H1 (cell line): ENCODE measurements at regions not wholly inside any gene's neighbourhood (a gene's known extent, or its start where the extent isn't known, plus 50 kb on each side); places are given as distances from the start of the nearest gene placed in this dataset.

Experiments
- CTCF ChIA-PET: fragments of 300-600 bp; sonication (Branson Sonifier 250); formaldehyde crosslinking; loops from one replicate; lab custom pipeline; 2021; ENCODE audit not compliant: partially characterized antibody; lab: Charles Lee
- POLR2A ChIA-PET: fragments of 300-600 bp; sonication (Branson Sonifier 250); formaldehyde crosslinking; loops from one replicate; lab custom pipeline; 2021; ENCODE audit warnings: inconsistent platforms; ENCODE audit not compliant: partially characterized antibody; lab: Charles Lee
- DNase-seq, 2 experiments: peaks; one replicate each; pipeline versions ENCODE4 v3.0.0 to v3.0.0-alpha.2; 2010 to 2022; ENCODE audit warnings: low spot score in 2 of 2, low read depth in 1 of 2, mixed read lengths in 1 of 2
- FAIRE-seq: peaks from 2 replicates; lab custom pipeline; 2011; peaks lifted over from hg19 to GRCh38; lab: Jason Lieb, UNC
- H2AFZ ChIP-seq: 2 replicates; pipeline ENCODE4 v1.8.1; 2012; ENCODE audit warnings: low read length, inconsistent platforms
- H2AK5ac ChIP-seq: 2 replicates; pipeline ENCODE4 v1.6.1; 2013; ENCODE audit warnings: low read depth, low read length
- H2BK120ac ChIP-seq: replicated peaks from 2 replicates; pipeline ENCODE3; 2013; ENCODE audit warnings: low read depth, low read length, inconsistent platforms
- H2BK12ac ChIP-seq: 2 replicates; pipeline ENCODE4 v1.6.1; 2013; ENCODE audit warnings: low read depth, low read length
- H2BK15ac ChIP-seq: 2 replicates; pipeline ENCODE4 v1.6.1; 2013; ENCODE audit warnings: low read length
- H2BK20ac ChIP-seq: 2 replicates; pipeline ENCODE4 v1.6.1; 2013; ENCODE audit warnings: low read length
- H2BK5ac ChIP-seq: 2 replicates; pipeline ENCODE4 v1.6.1; 2013; ENCODE audit warnings: low read depth, low read length
- H3K14ac ChIP-seq: 2 replicates; pipeline ENCODE4 v1.6.1; 2013; ENCODE audit warnings: inconsistent platforms; ENCODE audit not compliant: insufficient read length
- H3K18ac ChIP-seq: 2 replicates; pipeline ENCODE4 v1.6.1; 2013; ENCODE audit warnings: low read length; ENCODE audit errors: extremely low read depth
- H3K23ac ChIP-seq: 2 replicates; pipeline ENCODE4 v1.6.1; 2013; ENCODE audit warnings: inconsistent platforms; ENCODE audit not compliant: insufficient read length
- H3K23me2 ChIP-seq: 2 replicates; pipeline ENCODE4 v1.6.1; 2013; ENCODE audit warnings: low read depth, low read length
- H3K27ac ChIP-seq: 2 replicates; pipeline ENCODE4 v1.6.1; 2011; ENCODE audit warnings: low read depth, low read length, inconsistent platforms
- H3K27me3 ChIP-seq, 4 experiments: replicated peaks in 1 of 4; 1 replicate in 1 of 4; 2 replicates in 3 of 4; pipeline versions ENCODE4 v1.6.1 to v1.8.1; 2011 to 2013; ENCODE audit warnings: low read length in 3 of 4, mild to moderate bottlenecking in 3 of 4, inconsistent platforms in 2 of 4, mixed read lengths in 2 of 4, moderate library complexity in 1 of 4; ENCODE audit not compliant: control insufficient read depth in 3 of 4, insufficient read depth in 3 of 4; ENCODE audit errors: extremely low read depth in 1 of 4
- H3K36me3 ChIP-seq, 4 experiments: 2 replicates each; pipeline versions ENCODE4 v1.6.1 to v1.8.1; 2011 to 2013; ENCODE audit warnings: mild to moderate bottlenecking in 4 of 4, low read length in 3 of 4, moderate library complexity in 2 of 4, control low read depth in 1 of 4, inconsistent platforms in 1 of 4; ENCODE audit not compliant: insufficient read depth in 4 of 4, control insufficient read depth in 2 of 4
- H3K4ac ChIP-seq: replicated peaks from 2 replicates; pipeline ENCODE3; 2013; ENCODE audit warnings: low read length, low read depth, mixed read lengths, inconsistent platforms; ENCODE audit not compliant: insufficient read length
- H3K4me1 ChIP-seq, 4 experiments: replicated peaks in 1 of 4; 1 replicate in 1 of 4; 2 replicates in 3 of 4; pipeline versions ENCODE4 v1.6.1 to v1.8.1; 2011 to 2013; ENCODE audit warnings: low read length in 3 of 4, inconsistent platforms in 2 of 4, mixed read lengths in 1 of 4; ENCODE audit not compliant: insufficient read depth in 4 of 4, control insufficient read depth in 3 of 4
- H3K4me2 ChIP-seq, 2 experiments: 2 replicates each; pipeline versions ENCODE4 v1.6.1 to v1.8.1; 2011 to 2013; ENCODE audit warnings: low read depth in 2 of 2, low read length in 2 of 2, control low read depth in 1 of 2, inconsistent platforms in 1 of 2, mild to moderate bottlenecking in 1 of 2; ENCODE audit not compliant: insufficient read depth in 1 of 2
- H3K4me3 ChIP-seq, 4 experiments: fragments of 200-600, 300-600 bp in 1 of 4; sonication (generic), shearing (Covaris generic), sonication (Bioruptor Twin) in 1 of 4; 2 replicates each; pipeline versions ENCODE4 v1.5.1 to v1.8.1; 2011 to 2016; ENCODE audit warnings: low read length in 4 of 4, low read depth in 3 of 4, control low read depth in 2 of 4, inconsistent platforms in 2 of 4, mild to moderate bottlenecking in 2 of 4, mixed read lengths in 1 of 4, moderate library complexity in 1 of 4; ENCODE audit not compliant: insufficient read depth in 2 of 4; ENCODE audit errors: extremely low read depth in 1 of 4
- H3K56ac ChIP-seq: replicated peaks from 2 replicates; pipeline ENCODE3; 2013; ENCODE audit warnings: low read depth, mild to moderate bottlenecking, mixed read lengths, low read length, inconsistent platforms; ENCODE audit not compliant: insufficient read length
- H3K79me1 ChIP-seq: 2 replicates; pipeline ENCODE4 v1.6.1; 2013; ENCODE audit warnings: low read depth, low read length, control low read depth
- H3K79me2 ChIP-seq, 2 experiments: 2 replicates each; pipeline versions ENCODE4 v1.6.1 to v1.8.1; 2012 to 2013; ENCODE audit warnings: low read length in 2 of 2, mild to moderate bottlenecking in 2 of 2, inconsistent platforms in 1 of 2; ENCODE audit not compliant: insufficient read depth in 2 of 2, control insufficient read depth in 1 of 2
- H3K9ac ChIP-seq, 4 experiments: replicated peaks in 1 of 4; 1 replicate in 1 of 4; 2 replicates in 3 of 4; pipeline versions ENCODE4 v1.6.1 to v1.8.1; 2011 to 2013; ENCODE audit warnings: low read depth in 3 of 4, low read length in 3 of 4, control low read depth in 2 of 4, mild to moderate bottlenecking in 2 of 4, moderate library complexity in 2 of 4, inconsistent platforms in 1 of 4; ENCODE audit errors: extremely low read depth in 1 of 4
- H3K9me3 ChIP-seq, 2 experiments: 2 replicates each; pipeline versions ENCODE4 v1.6.1 to v1.8.1; 2012 to 2013; ENCODE audit warnings: mild to moderate bottlenecking in 2 of 2, moderate library complexity in 2 of 2, control low read depth in 1 of 2, inconsistent platforms in 1 of 2, low read depth in 1 of 2, low read length in 1 of 2, mixed read lengths in 1 of 2; ENCODE audit not compliant: insufficient read depth in 2 of 2
- H4K20me1 ChIP-seq, 2 experiments: replicated peaks in 1 of 2; 2 replicates each; pipeline versions ENCODE3 to v1.8.1; 2011 to 2013; ENCODE audit warnings: inconsistent platforms in 2 of 2, low read length in 2 of 2, mild to moderate bottlenecking in 1 of 2; ENCODE audit not compliant: insufficient read depth in 2 of 2, control insufficient read depth in 1 of 2
- H4K5ac ChIP-seq: 2 replicates; pipeline ENCODE4 v1.6.1; 2013; ENCODE audit warnings: low read length, low read depth, mixed read lengths, inconsistent platforms; ENCODE audit not compliant: insufficient read length
- H4K8ac ChIP-seq: 2 replicates; pipeline ENCODE4 v1.8.0; 2013; ENCODE audit warnings: mild to moderate bottlenecking, moderate library complexity, low read length, inconsistent platforms; ENCODE audit not compliant: insufficient read depth; ENCODE audit errors: extremely low read depth
- H4K91ac ChIP-seq: replicated peaks from 2 replicates; pipeline ENCODE3; 2013; ENCODE audit warnings: low read length, mixed read lengths, inconsistent platforms; ENCODE audit not compliant: insufficient read length
- CHD2 ChIP-seq: IDR thresholded peaks from 2 replicates; pipeline ENCODE4 v1.6.1; 2012; ENCODE audit warnings: low read length, improper control_type of control experiment
- FOSL1 ChIP-seq: IDR thresholded peaks from 2 replicates; pipeline ENCODE4 v1.6.1; 2011; ENCODE audit warnings: mild to moderate bottlenecking, low read depth, low read length, moderate library complexity; ENCODE audit not compliant: insufficient read depth
- KDM1A ChIP-seq: fragments of 200-600, 300-600 bp; sonication (generic); IDR thresholded peaks from 2 replicates; pipeline ENCODE4 v1.7.1; 2016; ENCODE audit warnings: mild to moderate bottlenecking, low read length, borderline replicate concordance
- MAFK ChIP-seq: IDR thresholded peaks from 2 replicates; pipeline ENCODE4 v1.6.1; 2012; ENCODE audit warnings: low read depth, mild to moderate bottlenecking, improper control_type of control experiment, low read length
- POU5F1 ChIP-seq: IDR thresholded peaks from 2 replicates; pipeline ENCODE4 v1.6.1; 2011; ENCODE audit warnings: low read depth, mild to moderate bottlenecking, low read length, moderate library complexity
- RBBP5 ChIP-seq: IDR thresholded peaks from 2 replicates; pipeline ENCODE4 v1.7.1; 2012; ENCODE audit warnings: low read depth, mild to moderate bottlenecking, inconsistent platforms, low read length, moderate library complexity, borderline replicate concordance
- RFX5 ChIP-seq: IDR thresholded peaks from 2 replicates; pipeline ENCODE4 v1.6.1; 2011; ENCODE audit warnings: low read depth, low read length, improper control_type of control experiment, borderline replicate concordance
- RXRA ChIP-seq: IDR thresholded peaks from 2 replicates; pipeline ENCODE4 v1.6.1; 2011; ENCODE audit warnings: low read depth, mild to moderate bottlenecking, low read length, moderate library complexity; ENCODE audit not compliant: insufficient read depth
- SAP30 ChIP-seq: fragments of 300-600 bp; sonication (generic); IDR thresholded peaks from 2 replicates; pipeline ENCODE4 v1.7.1; 2012; ENCODE audit warnings: low read length, moderate library complexity, mild to moderate bottlenecking, inconsistent platforms; ENCODE audit not compliant: insufficient read depth, insufficient replicate concordance
- SIN3A ChIP-seq, 2 experiments: IDR thresholded peaks in 1 of 2; conservative IDR thresholded peaks in 1 of 2; 2 replicates each; pipeline ENCODE4 v1.6.1; 2011 to 2012; ENCODE audit warnings: low read length in 2 of 2, improper control_type of control experiment in 1 of 2, low read depth in 1 of 2, mild to moderate bottlenecking in 1 of 2
- SIRT6 ChIP-seq: IDR thresholded peaks from one replicate; pipeline ENCODE4 v1.7.1; 2012; ENCODE audit warnings: low read length, inconsistent platforms
- SP1 ChIP-seq: IDR thresholded peaks from 2 replicates; pipeline ENCODE4 v1.6.1; 2011; ENCODE audit warnings: low read depth, low read length
- YY1 ChIP-seq: IDR thresholded peaks from 2 replicates; pipeline ENCODE4 v1.6.1; 2011; ENCODE audit warnings: low read depth, mild to moderate bottlenecking, low read length
- WGBS, 2 experiments: shearing (Covaris generic) in 1 of 2; methylation state at CpG; one replicate each; pipeline versions ENCODE4 v1.1.6 to v1.1.7; 2013 to 2015; ENCODE audit warnings: low lambda C conversion rate in 2 of 2, mixed read lengths in 2 of 2, inconsistent platforms in 1 of 2, low coverage in 1 of 2, missing lambda C conversion rate in 1 of 2; ENCODE audit not compliant: insufficient replicate concordance in 2 of 2, insufficient coverage in 1 of 2, insufficient read length in 1 of 2; ENCODE audit errors: extremely low coverage in 1 of 2, missing lambda C conversion rate in 1 of 2; 5-methylcytosine and 5-hydroxymethylcytosine counted together

- POLR2A ChIA-PET: no interaction called here
- WGBS, 2 experiments: 79% methylated on average over 1 of the region's 1 CpG; no CpG with 5 or more reads in 1 of the 2 experiments
- H3K4me2 ChIP-seq: no peak overlapping the region
- no peak overlapping the region for H3K14ac ChIP-seq
- no peak overlapping the region for H2AFZ ChIP-seq
- no peak overlapping the region for H3K4ac ChIP-seq
- H3K4me1 ChIP-seq: no peaks in the 10 kb centered on the region; a peak in 1 of 7 replicates
- H2BK12ac ChIP-seq: no peak overlapping the region
- no peaks in the 10 kb centered on the region for H3K79me2 ChIP-seq
- H3K56ac ChIP-seq: no peak overlapping the region
- no peak overlapping the region for H4K91ac ChIP-seq
- DNase-seq (no peak), FAIRE-seq (no peak)
- no peak overlapping the region for H2BK120ac ChIP-seq
- no peak overlapping the region for H3K4me3 ChIP-seq
- H4K20me1 ChIP-seq: no peaks in the 10 kb centered on the region
- H4K5ac ChIP-seq: no peak overlapping the region
- no peaks in the 10 kb centered on the region for H3K9me3 ChIP-seq
- H2BK15ac ChIP-seq: no peak overlapping the region
- H3K18ac ChIP-seq: no peak overlapping the region
- H2BK5ac ChIP-seq: no peak overlapping the region
- no peak overlapping the region for H2AK5ac ChIP-seq
- H3K27ac ChIP-seq: no peak overlapping the region
- no peak overlapping the region for H4K8ac ChIP-seq
- H2BK20ac ChIP-seq: no peak overlapping the region
- H3K27me3 ChIP-seq: no peaks in the 10 kb centered on the region
- no peaks in the 10 kb centered on the region for H3K23me2 ChIP-seq
- no peak overlapping the region for H3K23ac ChIP-seq
- no peaks in the 10 kb centered on the region for H3K79me1 ChIP-seq
- no peak overlapping the region for H3K9ac ChIP-seq
- no peaks in the 10 kb centered on the region for H3K36me3 ChIP-seq
- CTCF ChIA-PET: interaction anchor here (0.6 to 1.8 kb wide), 9 partner anchors 11 to 539 kb away, joined by 3 to 7 read pairs (median 3); partner anchors contain the start of gene ZBBX
- TF ChIP-seq KDM1A (no peak), RBBP5 (no peak), RXRA (no peak), YY1 (no peak), CHD2 (no peak), SIN3A (conservative IDR thresholded peaks at IDR 0.05 in 1 of 2, IDR thresholded peaks at IDR 0.05 in 1 of 2; ENCODE audit: low read depth in 1 of 2, low read length in 2 of 2) (no peak), POU5F1 (no peak), FOSL1 (no peak), MAFK (no peak; the same call in 1 of the 2 replicates), SP1 (no peak), SIRT6 (no peak), RFX5 (no peak), SAP30 (no peak)
Measured at GRCh38 chr3:167919590-167919989, 176.1 kb downstream of the GOLIM4 start.
